ENCODE measurements at regions not wholly inside any gene's neighbourhood (a gene's known extent, or its start where the extent isn't known, plus 50 kb on each side); places are given as distances from the start of the nearest gene placed in this dataset.

- H3K9me3 ChIP-seq (ENCODE audit: low read length) = no peaks in the 10 kb centered on the region
- intact Hi-C loops (cut with micrococcal nuclease; ENCODE audit: unreplicated experiment) = no loop called here
- H3K4me1 ChIP-seq (ENCODE audit: insufficient read depth, low read length, poor library complexity, severe bottlenecking) = no peaks in the 10 kb centered on the region
- no peaks in the 10 kb centered on the region for H3K9me2 ChIP-seq (ENCODE audit: insufficient read depth, low read length)
- H4K20me1 ChIP-seq (ENCODE audit: insufficient read depth, low read length) = no peaks in the 10 kb centered on the region
- ChIA-PET POLR2A (interaction anchor here (0.7 kb wide), 1 partner anchor 362 kb away, joined by 5 read pairs; no protein-coding TSS in a partner anchor), CTCF (ENCODE audit: unreplicated experiment) (no interaction called here)
- H3K4me3 ChIP-seq (ENCODE audit: low read depth, low read length, poor library complexity, severe bottlenecking) = no peak overlapping the region
- no peak for TF ChIP-seq EZH2phosphoT487 (IDR thresholded peaks at IDR 0.05; ENCODE audit: borderline replicate concordance, low read depth, low read length)
- no peak for TF ChIP-seq CTCF (conservative IDR thresholded peaks at IDR 0.05; ENCODE audit: low read length)
- H3K27ac ChIP-seq (ENCODE audit: low read depth, low read length, poor library complexity, severe bottlenecking) = no peak overlapping the region
- DNase-seq (ENCODE audit: low spot score) = no peak
- no peak overlapping the region for H3K4me2 ChIP-seq (ENCODE audit: low read length)
- no peaks in the 10 kb centered on the region for H3K36me3 ChIP-seq (ENCODE audit: insufficient read depth, low read length)
- no TSS peak for BruUV-seq (replicated peaks)
- H2AFZ ChIP-seq (ENCODE audit: low read length) = no peak overlapping the region
- H3K79me2 ChIP-seq (ENCODE audit: insufficient read depth, low read depth, low read length) = no peaks in the 10 kb centered on the region
Measured at GRCh38 chr5:62684310-62684709, 105.7 kb downstream of the LRRC70 start.

DNA sequence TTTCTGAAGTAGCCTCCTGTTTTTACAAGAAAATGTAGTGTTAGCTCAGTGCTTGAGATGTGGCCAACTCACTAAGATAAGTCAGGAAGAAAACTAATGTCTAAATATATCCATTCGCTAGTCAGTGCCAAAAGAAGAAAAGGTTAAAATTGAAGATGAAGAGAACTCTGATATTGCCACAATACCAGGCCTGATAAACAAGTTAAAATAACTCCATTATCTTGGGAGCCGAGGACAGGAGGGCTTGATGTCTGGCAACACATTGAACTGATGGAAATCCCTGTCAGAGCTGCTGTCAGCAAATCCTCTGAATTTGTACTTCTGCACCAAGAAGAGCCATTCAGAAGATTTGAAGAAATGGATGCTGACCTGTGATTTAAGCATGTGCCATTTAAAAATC lies 103.4 kb downstream of the LRRC70 start:
- Histone ChIP-seq H3K9me2 (ENCODE audit: insufficient read depth, low read length) (no peaks in the 10 kb centered on the region), H3K4me3 (ENCODE audit: low read depth, low read length, poor library complexity, severe bottlenecking) (no peak overlapping the region), H3K79me2 (ENCODE audit: insufficient read depth, low read depth, low read length) (no peaks in the 10 kb centered on the region), H3K4me1 (ENCODE audit: insufficient read depth, low read length, poor library complexity, severe bottlenecking) (no peaks in the 10 kb centered on the region), H3K36me3 (ENCODE audit: insufficient read depth, low read length) (no peaks in the 10 kb centered on the region), H3K9me3 (ENCODE audit: low read length) (no peaks in the 10 kb centered on the region), H3K27ac (ENCODE audit: low read depth, low read length, poor library complexity, severe bottlenecking) (no peak overlapping the region), H2AFZ (ENCODE audit: low read length) (no peak overlapping the region), H3K4me2 (ENCODE audit: low read length) (no peak overlapping the region), H4K20me1 (ENCODE audit: insufficient read depth, low read length) (no peaks in the 10 kb centered on the region)
- intact Hi-C loops (cut with micrococcal nuclease; ENCODE audit: unreplicated experiment) = no loop called here
- POLR2A ChIA-PET = interaction anchor here (0.7 kb wide), 1 partner anchor 96 kb away, joined by 3 read pairs; no protein-coding TSS in a partner anchor
- no TSS peak for BruUV-seq (replicated peaks)
- no peak for DNase-seq (ENCODE audit: low spot score)
- CTCF ChIA-PET (ENCODE audit: unreplicated experiment) = interaction anchor here (0.5 kb wide), 1 partner anchor 76 kb away, joined by 3 read pairs; no protein-coding TSS in a partner anchor
- TF ChIP-seq EZH2phosphoT487 (IDR thresholded peaks at IDR 0.05; ENCODE audit: borderline replicate concordance, low read depth, low read length) (no peak), CTCF (conservative IDR thresholded peaks at IDR 0.05; ENCODE audit: low read length) (no peak)

GRCh38 chr5:62681117-62681850 lies 102.7 kb downstream of the LRRC70 start:
- TF ChIP-seq EZH2phosphoT487 (IDR thresholded peaks at IDR 0.05; ENCODE audit: borderline replicate concordance, low read depth, low read length) (no peak), CTCF (conservative IDR thresholded peaks at IDR 0.05; ENCODE audit: low read length) (no peak)
- no peak overlapping the region for H3K4me2 ChIP-seq (ENCODE audit: low read length)

More at GRCh38 chr5:62681117-62681850, 102.7 kb downstream of the LRRC70 start:
- Histone ChIP-seq H3K4me1 (ENCODE audit: insufficient read depth, low read length, poor library complexity, severe bottlenecking) (no peaks in the 10 kb centered on the region), H3K9me2 (ENCODE audit: insufficient read depth, low read length) (no peaks in the 10 kb centered on the region), H3K36me3 (ENCODE audit: insufficient read depth, low read length) (no peaks in the 10 kb centered on the region), H3K4me3 (ENCODE audit: low read depth, low read length, poor library complexity, severe bottlenecking) (no peak overlapping the region), H3K79me2 (ENCODE audit: insufficient read depth, low read depth, low read length) (no peaks in the 10 kb centered on the region), H2AFZ (ENCODE audit: low read length) (no peak overlapping the region), H3K9me3 (ENCODE audit: low read length) (no peaks in the 10 kb centered on the region), H3K27ac (ENCODE audit: low read depth, low read length, poor library complexity, severe bottlenecking) (no peak overlapping the region), H4K20me1 (ENCODE audit: insufficient read depth, low read length) (no peaks in the 10 kb centered on the region)
- no TSS peak for BruUV-seq (replicated peaks)
- no peak for DNase-seq (ENCODE audit: low spot score)
- ChIA-PET CTCF (ENCODE audit: unreplicated experiment) (interaction anchor here (0.5 kb wide), 1 partner anchor 75 kb away, joined by 3 read pairs; no protein-coding TSS in a partner anchor), POLR2A (no interaction called here)
- intact Hi-C loops (cut with micrococcal nuclease; ENCODE audit: unreplicated experiment) = no loop called here
